K562 (cell line): ENCODE measurements at regions not wholly inside any gene's neighbourhood (a gene's known extent, or its start where the extent isn't known, plus 50 kb on each side); places are given as distances from the start of the nearest gene placed in this dataset.

Experiments used
- DPF2 ChIP-seq: fragments of 450-650 bp; IDR thresholded peaks from 2 replicates; pipeline ENCODE4 v1.6.1; 2016
- ETV1 ChIP-seq: fragments of 450-650 bp; conservative IDR thresholded peaks from 2 replicates; pipeline ENCODE4 v1.6.1; 2016; ENCODE audit warnings: missing genetic modification characterization, control low read depth, low read depth, missing compliant biosample characterization
- HMG20A ChIP-seq: fragments of 450-650 bp; formaldehyde crosslinking; conservative IDR thresholded peaks from 2 replicates; pipeline ENCODE4 v1.4.0; 2020; ENCODE audit warnings: mild to moderate bottlenecking, mixed read lengths
- LARP7 ChIP-seq: fragments of 450-650 bp; IDR thresholded peaks from 2 replicates; pipeline ENCODE4 v1.6.1; 2016
- POLR2A ChIP-seq: fragments of 450-650 bp; conservative IDR thresholded peaks from 2 replicates; pipeline ENCODE4 v1.6.1; 2016
- POLR3G ChIP-seq: IDR thresholded peaks from 2 replicates; pipeline ENCODE4 v1.6.1; 2011; ENCODE audit not compliant: insufficient read length, insufficient replicate concordance; ENCODE audit errors: extremely low read depth
- ZNF384 ChIP-seq: IDR thresholded peaks from 2 replicates; pipeline ENCODE4 v1.6.1; 2012; ENCODE audit warnings: low read depth, low read length, improper control_type of control experiment
- TF ChIP-seq, protein P1 (sequence below): fragments of 250-450 bp; sonication (Bioruptor Pico); IDR thresholded peaks from 2 replicates; pipeline ENCODE4 v1.8.0; 2022; ENCODE audit warnings: moderate library complexity, mild to moderate bottlenecking, inconsistent platforms
- TF ChIP-seq, protein P2 (sequence below), 3 experiments: IDR thresholded peaks in 2 of 3; conservative IDR thresholded peaks in 1 of 3; 2 replicates each; pipeline ENCODE4 v1.5.1; 2011 to 2012; ENCODE audit warnings: low read length in 3 of 3, mild to moderate bottlenecking in 3 of 3, control low read depth in 2 of 3, improper control_type of control experiment in 1 of 3, inconsistent platforms in 1 of 3, low read depth in 1 of 3, mixed read lengths in 1 of 3, moderate library complexity in 1 of 3; ENCODE audit not compliant: insufficient read depth in 2 of 3
- TF ChIP-seq, protein P3 (sequence below): fragments of 250-450 bp; sonication (Bioruptor Pico); IDR thresholded peaks from 2 replicates; pipeline ENCODE4 v1.5.0; 2021; ENCODE audit warnings: mild to moderate bottlenecking, borderline replicate concordance
- TF ChIP-seq, protein P4 (sequence below): sonication (generic); formaldehyde crosslinking; IDR thresholded peaks from 2 replicates; pipeline ENCODE4 v1.8.1; 2023; ENCODE audit warnings: mild to moderate bottlenecking, missing genetic modification reagents

DNA sequence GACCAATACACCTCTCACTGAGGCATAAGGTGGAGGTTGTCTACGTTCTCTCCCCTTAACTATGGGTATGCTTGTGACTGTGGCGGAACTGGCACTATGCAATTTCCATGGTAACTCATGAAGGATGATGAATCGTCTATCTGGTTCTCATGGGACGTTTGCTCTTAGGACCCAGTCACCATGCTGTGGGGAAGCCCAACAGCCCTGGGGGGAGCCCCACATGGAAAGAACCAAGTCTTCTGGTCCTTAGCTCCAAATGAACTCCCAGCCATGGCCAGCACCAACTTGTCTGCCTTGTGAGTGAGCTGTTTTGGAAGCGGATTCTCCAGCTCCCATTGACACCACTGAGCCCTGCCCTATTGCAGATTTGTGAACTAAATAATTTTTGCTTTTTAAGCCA, 188.7 kb upstream of the S1PR3 start:
- TF ChIP-seq, protein P1, sequence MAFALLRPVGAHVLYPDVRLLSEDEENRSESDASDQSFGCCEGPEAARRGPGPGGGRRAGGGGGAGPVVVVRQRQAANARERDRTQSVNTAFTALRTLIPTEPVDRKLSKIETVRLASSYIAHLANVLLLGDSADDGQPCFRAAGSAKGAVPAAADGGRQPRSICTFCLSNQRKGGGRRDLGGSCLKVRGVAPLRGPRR (CRISPR knock-in tag) = no peak
- no peak for TF ChIP-seq DPF2
- TF ChIP-seq HMG20A (CRISPR knock-in tag) = no peak
- no peak for TF ChIP-seq ETV1 (tag)
- no peak for TF ChIP-seq LARP7
- TF ChIP-seq, protein P2, sequence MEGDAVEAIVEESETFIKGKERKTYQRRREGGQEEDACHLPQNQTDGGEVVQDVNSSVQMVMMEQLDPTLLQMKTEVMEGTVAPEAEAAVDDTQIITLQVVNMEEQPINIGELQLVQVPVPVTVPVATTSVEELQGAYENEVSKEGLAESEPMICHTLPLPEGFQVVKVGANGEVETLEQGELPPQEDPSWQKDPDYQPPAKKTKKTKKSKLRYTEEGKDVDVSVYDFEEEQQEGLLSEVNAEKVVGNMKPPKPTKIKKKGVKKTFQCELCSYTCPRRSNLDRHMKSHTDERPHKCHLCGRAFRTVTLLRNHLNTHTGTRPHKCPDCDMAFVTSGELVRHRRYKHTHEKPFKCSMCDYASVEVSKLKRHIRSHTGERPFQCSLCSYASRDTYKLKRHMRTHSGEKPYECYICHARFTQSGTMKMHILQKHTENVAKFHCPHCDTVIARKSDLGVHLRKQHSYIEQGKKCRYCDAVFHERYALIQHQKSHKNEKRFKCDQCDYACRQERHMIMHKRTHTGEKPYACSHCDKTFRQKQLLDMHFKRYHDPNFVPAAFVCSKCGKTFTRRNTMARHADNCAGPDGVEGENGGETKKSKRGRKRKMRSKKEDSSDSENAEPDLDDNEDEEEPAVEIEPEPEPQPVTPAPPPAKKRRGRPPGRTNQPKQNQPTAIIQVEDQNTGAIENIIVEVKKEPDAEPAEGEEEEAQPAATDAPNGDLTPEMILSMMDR (IDR thresholded peaks at IDR 0.05 in 2 of 3, conservative IDR thresholded peaks at IDR 0.05 in 1 of 3; ENCODE audit: insufficient read depth in 2 of 3, low read depth in 1 of 3, low read length in 3 of 3) = no peak
- TF ChIP-seq, protein P3, sequence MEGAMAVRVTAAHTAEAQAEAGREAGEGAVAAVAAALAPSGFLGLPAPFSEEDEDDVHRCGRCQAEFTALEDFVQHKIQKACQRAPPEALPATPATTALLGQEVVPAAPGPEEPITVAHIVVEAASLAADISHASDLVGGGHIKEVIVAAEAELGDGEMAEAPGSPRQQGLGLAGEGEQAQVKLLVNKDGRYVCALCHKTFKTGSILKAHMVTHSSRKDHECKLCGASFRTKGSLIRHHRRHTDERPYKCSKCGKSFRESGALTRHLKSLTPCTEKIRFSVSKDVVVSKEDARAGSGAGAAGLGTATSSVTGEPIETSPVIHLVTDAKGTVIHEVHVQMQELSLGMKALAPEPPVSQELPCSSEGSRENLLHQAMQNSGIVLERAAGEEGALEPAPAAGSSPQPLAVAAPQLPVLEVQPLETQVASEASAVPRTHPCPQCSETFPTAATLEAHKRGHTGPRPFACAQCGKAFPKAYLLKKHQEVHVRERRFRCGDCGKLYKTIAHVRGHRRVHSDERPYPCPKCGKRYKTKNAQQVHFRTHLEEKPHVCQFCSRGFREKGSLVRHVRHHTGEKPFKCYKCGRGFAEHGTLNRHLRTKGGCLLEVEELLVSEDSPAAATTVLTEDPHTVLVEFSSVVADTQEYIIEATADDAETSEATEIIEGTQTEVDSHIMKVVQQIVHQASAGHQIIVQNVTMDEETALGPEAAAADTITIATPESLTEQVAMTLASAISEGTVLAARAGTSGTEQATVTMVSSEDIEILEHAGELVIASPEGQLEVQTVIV (CRISPR knock-in tag) = no peak
- no peak for TF ChIP-seq POLR2A
- TF ChIP-seq, protein P4, sequence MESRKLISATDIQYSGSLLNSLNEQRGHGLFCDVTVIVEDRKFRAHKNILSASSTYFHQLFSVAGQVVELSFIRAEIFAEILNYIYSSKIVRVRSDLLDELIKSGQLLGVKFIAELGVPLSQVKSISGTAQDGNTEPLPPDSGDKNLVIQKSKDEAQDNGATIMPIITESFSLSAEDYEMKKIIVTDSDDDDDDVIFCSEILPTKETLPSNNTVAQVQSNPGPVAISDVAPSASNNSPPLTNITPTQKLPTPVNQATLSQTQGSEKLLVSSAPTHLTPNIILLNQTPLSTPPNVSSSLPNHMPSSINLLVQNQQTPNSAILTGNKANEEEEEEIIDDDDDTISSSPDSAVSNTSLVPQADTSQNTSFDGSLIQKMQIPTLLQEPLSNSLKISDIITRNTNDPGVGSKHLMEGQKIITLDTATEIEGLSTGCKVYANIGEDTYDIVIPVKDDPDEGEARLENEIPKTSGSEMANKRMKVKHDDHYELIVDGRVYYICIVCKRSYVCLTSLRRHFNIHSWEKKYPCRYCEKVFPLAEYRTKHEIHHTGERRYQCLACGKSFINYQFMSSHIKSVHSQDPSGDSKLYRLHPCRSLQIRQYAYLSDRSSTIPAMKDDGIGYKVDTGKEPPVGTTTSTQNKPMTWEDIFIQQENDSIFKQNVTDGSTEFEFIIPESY (CRISPR knock-in tag) = no peak
- no peak for TF ChIP-seq POLR3G
- TF ChIP-seq ZNF384 = no peak
